ENCODE measurements at regions not wholly inside any gene's neighbourhood (a gene's known extent, or its start where the extent isn't known, plus 50 kb on each side); places are given as distances from the start of the nearest gene placed in this dataset.
"Not testable (repeated sequence)": the region's sequence is repeated elsewhere in the genome, so short reads cannot be mapped to it uniquely, and the experiment has no call there.

- no peak for TF ChIP-seq CTCF (IDR thresholded peaks at IDR 0.05; ENCODE audit: insufficient read depth, low read length, poor library complexity, severe bottlenecking)
Observed at GRCh38 chr9:26643826-26644225, 248.8 kb downstream of the CAAP1 start.

GRCh38 chr9:26639761-26640160, 252.8 kb downstream of the CAAP1 start:
- H3K4me3 ChIP-seq (ENCODE audit: low read depth, low read length): no peak overlapping the region

More at GRCh38 chr9:26643826-26644225, 248.8 kb downstream of the CAAP1 start:
- DNase-seq (ENCODE audit: low read depth): no peak
- Histone ChIP-seq H3K27me3 (ENCODE audit: control insufficient read depth, insufficient read depth, low read length) (no peaks in the 10 kb centered on the region), H3K4me3 (ENCODE audit: low read depth, low read length) (no peak overlapping the region), H3K36me3 (ENCODE audit: control insufficient read depth, insufficient read depth, low read length) (no peaks in the 10 kb centered on the region)

GRCh38 chr9:26637101-26637500, 255.5 kb downstream of the CAAP1 start:
- no peak for TF ChIP-seq CTCF (IDR thresholded peaks at IDR 0.05; ENCODE audit: insufficient read depth, low read length, poor library complexity, severe bottlenecking)
- Histone ChIP-seq H3K4me3 (ENCODE audit: low read depth, low read length) (no peak overlapping the region), H3K36me3 (ENCODE audit: control insufficient read depth, insufficient read depth, low read length) (no peaks in the 10 kb centered on the region), H3K27me3 (ENCODE audit: control insufficient read depth, insufficient read depth, low read length) (no peaks in the 10 kb centered on the region)
- DNase-seq (ENCODE audit: low read depth): no peak

More at GRCh38 chr9:26639761-26640160, 252.8 kb downstream of the CAAP1 start:
- no peaks in the 10 kb centered on the region for H3K27me3 ChIP-seq (ENCODE audit: control insufficient read depth, insufficient read depth, low read length)
- no peak for DNase-seq (ENCODE audit: low read depth)
- TF ChIP-seq CTCF (IDR thresholded peaks at IDR 0.05; ENCODE audit: insufficient read depth, low read length, poor library complexity, severe bottlenecking): no peak
- H3K36me3 ChIP-seq (ENCODE audit: control insufficient read depth, insufficient read depth, low read length): no peaks in the 10 kb centered on the region

GRCh38 chr9:26613851-26614350, 278.7 kb downstream of the CAAP1 start:
- not testable (repeated sequence) for DNase-seq (ENCODE audit: low read depth); H3K36me3 ChIP-seq (ENCODE audit: control insufficient read depth, insufficient read depth, low read length); H3K4me3 ChIP-seq (ENCODE audit: low read depth, low read length); H3K27me3 ChIP-seq (ENCODE audit: control insufficient read depth, insufficient read depth, low read length)

GRCh38 chr9:26612211-26612610, 280.4 kb downstream of the CAAP1 start:
- Histone ChIP-seq H3K4me3 (ENCODE audit: low read depth, low read length) (no peak overlapping the region), H3K36me3 (ENCODE audit: control insufficient read depth, insufficient read depth, low read length) (no peaks in the 10 kb centered on the region), H3K27me3 (ENCODE audit: control insufficient read depth, insufficient read depth, low read length) (no peaks in the 10 kb centered on the region)
- no peak for DNase-seq (ENCODE audit: low read depth)
- no peak for TF ChIP-seq CTCF (IDR thresholded peaks at IDR 0.05; ENCODE audit: insufficient read depth, low read length, poor library complexity, severe bottlenecking)

GRCh38 chr9:26606756-26607155, 285.8 kb downstream of the CAAP1 start:
- no peaks in the 10 kb centered on the region for H3K27me3 ChIP-seq (ENCODE audit: control insufficient read depth, insufficient read depth, low read length)
- no peak for DNase-seq (ENCODE audit: low read depth)
- TF ChIP-seq CTCF (IDR thresholded peaks at IDR 0.05; ENCODE audit: insufficient read depth, low read length, poor library complexity, severe bottlenecking): no peak

More at GRCh38 chr9:26606756-26607155, 285.8 kb downstream of the CAAP1 start:
- no peak overlapping the region for H3K4me3 ChIP-seq (ENCODE audit: low read depth, low read length)
- no peaks in the 10 kb centered on the region for H3K36me3 ChIP-seq (ENCODE audit: control insufficient read depth, insufficient read depth, low read length)

All from kidney epithelial cell (primary cell).